ENCODE measurements at regions not wholly inside any gene's neighbourhood (a gene's known extent, or its start where the extent isn't known, plus 50 kb on each side); places are given as distances from the start of the nearest gene placed in this dataset.

DNA sequence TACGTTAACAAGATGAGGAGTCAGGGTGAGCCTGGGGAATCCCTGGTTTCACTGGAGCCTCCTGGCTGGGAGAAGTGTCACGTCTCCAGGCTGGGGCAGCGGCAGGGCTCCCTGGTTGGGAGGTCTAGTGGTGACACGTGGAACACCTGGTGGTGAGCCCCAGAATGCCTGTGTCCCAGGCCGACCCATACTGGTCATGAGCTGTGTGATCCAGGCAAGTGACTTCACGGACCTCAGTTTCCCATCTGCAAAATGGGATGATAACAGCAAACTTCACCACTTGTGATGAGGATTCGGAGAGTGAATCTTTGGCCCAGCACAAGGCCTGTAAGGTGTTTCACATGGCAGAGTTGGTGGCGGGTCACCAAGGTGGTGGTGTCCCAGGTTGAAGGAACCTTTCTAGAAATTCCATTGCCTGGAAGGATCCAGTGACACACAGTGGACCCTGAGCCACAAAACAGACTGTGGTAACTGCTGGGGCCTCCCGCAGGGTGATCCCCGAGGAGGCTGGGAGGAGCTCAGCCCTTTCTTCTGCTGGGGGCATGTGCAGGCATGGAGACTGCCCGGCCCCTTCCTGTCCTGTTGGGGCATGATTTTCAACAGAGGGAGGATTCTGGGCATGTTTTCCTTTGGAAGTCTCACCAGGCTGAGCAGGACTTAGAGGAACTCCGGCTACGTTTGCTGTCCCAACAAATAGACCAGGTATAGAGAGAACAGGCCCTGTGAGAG is 153.9 kb upstream of the IER5L start:
- no peak for DNase-seq (ENCODE audit: low read depth in 1 of 2, low spot score in 1 of 2)
- Histone ChIP-seq H3K27me3 (ENCODE audit: insufficient read depth, poor library complexity, severe bottlenecking) (no peaks in the 10 kb centered on the region), H3K27ac (replicated peaks) (no peak overlapping the region), H3K4me3 (replicated peaks; ENCODE audit: insufficient read depth, low read length) (no peak overlapping the region)
- TF ChIP-seq SPI1 (IDR thresholded peaks at IDR 0.05; ENCODE audit: borderline replicate concordance, low read depth): no peak
- TF ChIP-seq, protein P1, sequence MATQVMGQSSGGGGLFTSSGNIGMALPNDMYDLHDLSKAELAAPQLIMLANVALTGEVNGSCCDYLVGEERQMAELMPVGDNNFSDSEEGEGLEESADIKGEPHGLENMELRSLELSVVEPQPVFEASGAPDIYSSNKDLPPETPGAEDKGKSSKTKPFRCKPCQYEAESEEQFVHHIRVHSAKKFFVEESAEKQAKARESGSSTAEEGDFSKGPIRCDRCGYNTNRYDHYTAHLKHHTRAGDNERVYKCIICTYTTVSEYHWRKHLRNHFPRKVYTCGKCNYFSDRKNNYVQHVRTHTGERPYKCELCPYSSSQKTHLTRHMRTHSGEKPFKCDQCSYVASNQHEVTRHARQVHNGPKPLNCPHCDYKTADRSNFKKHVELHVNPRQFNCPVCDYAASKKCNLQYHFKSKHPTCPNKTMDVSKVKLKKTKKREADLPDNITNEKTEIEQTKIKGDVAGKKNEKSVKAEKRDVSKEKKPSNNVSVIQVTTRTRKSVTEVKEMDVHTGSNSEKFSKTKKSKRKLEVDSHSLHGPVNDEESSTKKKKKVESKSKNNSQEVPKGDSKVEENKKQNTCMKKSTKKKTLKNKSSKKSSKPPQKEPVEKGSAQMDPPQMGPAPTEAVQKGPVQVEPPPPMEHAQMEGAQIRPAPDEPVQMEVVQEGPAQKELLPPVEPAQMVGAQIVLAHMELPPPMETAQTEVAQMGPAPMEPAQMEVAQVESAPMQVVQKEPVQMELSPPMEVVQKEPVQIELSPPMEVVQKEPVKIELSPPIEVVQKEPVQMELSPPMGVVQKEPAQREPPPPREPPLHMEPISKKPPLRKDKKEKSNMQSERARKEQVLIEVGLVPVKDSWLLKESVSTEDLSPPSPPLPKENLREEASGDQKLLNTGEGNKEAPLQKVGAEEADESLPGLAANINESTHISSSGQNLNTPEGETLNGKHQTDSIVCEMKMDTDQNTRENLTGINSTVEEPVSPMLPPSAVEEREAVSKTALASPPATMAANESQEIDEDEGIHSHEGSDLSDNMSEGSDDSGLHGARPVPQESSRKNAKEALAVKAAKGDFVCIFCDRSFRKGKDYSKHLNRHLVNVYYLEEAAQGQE (IDR thresholded peaks at IDR 0.05; ENCODE audit: insufficient replicate concordance, low read depth): no peak
- TF ChIP-seq POLR2AphosphoS5 (IDR thresholded peaks at IDR 0.05; ENCODE audit: low read depth): no peak
- no peak for TF ChIP-seq GABPA (IDR thresholded peaks at IDR 0.05; ENCODE audit: low read depth)
- TF ChIP-seq, protein P2, sequence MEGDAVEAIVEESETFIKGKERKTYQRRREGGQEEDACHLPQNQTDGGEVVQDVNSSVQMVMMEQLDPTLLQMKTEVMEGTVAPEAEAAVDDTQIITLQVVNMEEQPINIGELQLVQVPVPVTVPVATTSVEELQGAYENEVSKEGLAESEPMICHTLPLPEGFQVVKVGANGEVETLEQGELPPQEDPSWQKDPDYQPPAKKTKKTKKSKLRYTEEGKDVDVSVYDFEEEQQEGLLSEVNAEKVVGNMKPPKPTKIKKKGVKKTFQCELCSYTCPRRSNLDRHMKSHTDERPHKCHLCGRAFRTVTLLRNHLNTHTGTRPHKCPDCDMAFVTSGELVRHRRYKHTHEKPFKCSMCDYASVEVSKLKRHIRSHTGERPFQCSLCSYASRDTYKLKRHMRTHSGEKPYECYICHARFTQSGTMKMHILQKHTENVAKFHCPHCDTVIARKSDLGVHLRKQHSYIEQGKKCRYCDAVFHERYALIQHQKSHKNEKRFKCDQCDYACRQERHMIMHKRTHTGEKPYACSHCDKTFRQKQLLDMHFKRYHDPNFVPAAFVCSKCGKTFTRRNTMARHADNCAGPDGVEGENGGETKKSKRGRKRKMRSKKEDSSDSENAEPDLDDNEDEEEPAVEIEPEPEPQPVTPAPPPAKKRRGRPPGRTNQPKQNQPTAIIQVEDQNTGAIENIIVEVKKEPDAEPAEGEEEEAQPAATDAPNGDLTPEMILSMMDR (IDR thresholded peaks at IDR 0.05; ENCODE audit: insufficient read depth, low read length): no peak

DNA sequence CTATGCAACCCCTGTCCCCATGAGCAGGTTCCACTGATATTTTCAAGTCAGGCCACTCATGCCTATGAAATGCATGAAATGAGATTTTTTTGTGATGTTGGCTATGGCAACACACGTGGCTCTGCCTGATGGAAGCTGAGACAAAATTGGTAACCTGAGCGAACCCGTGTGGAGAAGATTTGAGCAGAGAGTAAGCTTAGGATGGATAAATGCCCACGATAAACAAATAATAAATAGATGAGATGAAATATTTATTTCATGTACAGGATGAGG is 153.4 kb upstream of the IER5L start:
- DNase-seq (ENCODE audit: low read depth in 1 of 2, low spot score in 1 of 2): no peak
- H3K27me3 ChIP-seq (ENCODE audit: insufficient read depth, poor library complexity, severe bottlenecking): no peaks in the 10 kb centered on the region
- H3K27ac ChIP-seq (replicated peaks): no peak overlapping the region
- TF ChIP-seq POLR2AphosphoS5 (IDR thresholded peaks at IDR 0.05; ENCODE audit: low read depth) (no peak), SPI1 (IDR thresholded peaks at IDR 0.05; ENCODE audit: borderline replicate concordance, low read depth) (no peak), GABPA (IDR thresholded peaks at IDR 0.05; ENCODE audit: low read depth) (no peak)
- TF ChIP-seq, protein P2 (IDR thresholded peaks at IDR 0.05; ENCODE audit: insufficient read depth, low read length): no peak
- TF ChIP-seq, protein P1 (IDR thresholded peaks at IDR 0.05; ENCODE audit: insufficient replicate concordance, low read depth): no peak
- no peak overlapping the region for H3K4me3 ChIP-seq (replicated peaks; ENCODE audit: insufficient read depth, low read length)

DNA sequence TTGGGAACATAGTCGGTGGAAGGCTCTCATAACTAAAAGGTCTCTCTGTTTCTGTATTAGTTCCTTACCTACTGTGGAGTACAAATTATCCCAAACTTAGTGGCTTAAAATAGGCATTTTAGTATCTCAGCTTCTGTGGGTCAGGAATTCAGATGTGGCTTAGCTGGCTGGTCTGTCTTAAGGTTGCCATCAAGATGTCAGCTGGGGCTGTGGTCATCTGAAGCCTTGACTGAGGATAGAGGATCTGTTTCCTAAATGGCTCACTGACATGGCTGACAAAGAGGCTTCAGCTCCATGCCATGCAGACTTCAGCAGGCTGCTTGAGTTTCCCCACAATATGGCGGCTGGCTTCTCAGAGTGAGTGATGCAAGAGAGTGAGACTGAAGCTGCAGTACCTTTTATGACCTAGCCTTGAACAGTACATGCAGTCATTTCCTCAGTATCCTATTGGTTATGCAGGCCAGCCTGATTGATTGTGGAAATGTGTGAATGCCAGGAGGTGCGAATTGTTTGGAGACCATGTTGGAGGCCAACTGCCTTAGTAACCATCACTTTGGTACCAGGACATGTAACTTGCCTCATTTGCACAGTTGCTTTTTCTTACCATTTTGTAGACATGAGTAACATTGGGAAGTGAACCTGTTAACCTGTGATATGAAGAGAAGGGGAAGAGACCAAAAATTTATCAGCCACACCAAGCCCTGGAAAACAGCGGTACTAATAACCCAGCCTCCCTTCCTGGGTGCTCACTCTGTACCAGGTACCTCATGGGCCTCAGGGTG is 152.8 kb upstream of the IER5L start:
- peak in 1 of 2 experiments; percentile 23 for DNase-seq (ENCODE audit: low read depth in 1 of 2, low spot score in 1 of 2)
- H3K27ac ChIP-seq (replicated peaks): no peak overlapping the region
- TF ChIP-seq, protein P1 (IDR thresholded peaks at IDR 0.05; ENCODE audit: insufficient replicate concordance, low read depth): no peak
- TF ChIP-seq GABPA (IDR thresholded peaks at IDR 0.05; ENCODE audit: low read depth): no peak
- no peak for TF ChIP-seq POLR2AphosphoS5 (IDR thresholded peaks at IDR 0.05; ENCODE audit: low read depth)
- TF ChIP-seq, protein P2 (IDR thresholded peaks at IDR 0.05; ENCODE audit: insufficient read depth, low read length): no peak
- TF ChIP-seq SPI1 (IDR thresholded peaks at IDR 0.05; ENCODE audit: borderline replicate concordance, low read depth): no peak
- H3K4me3 ChIP-seq (replicated peaks; ENCODE audit: insufficient read depth, low read length): no peak overlapping the region
- H3K27me3 ChIP-seq (ENCODE audit: insufficient read depth, poor library complexity, severe bottlenecking): no peaks in the 10 kb centered on the region

Measured in HL-60 (cell line).